ENCODE measurements at regions not wholly inside any gene's neighbourhood (a gene's known extent, or its start where the extent isn't known, plus 50 kb on each side); places are given as distances from the start of the nearest gene placed in this dataset.

- TF ChIP-seq CAMTA2 (CRISPR knock-in tag; IDR thresholded peaks at IDR 0.05; ENCODE audit: borderline replicate concordance): no peak
- TF ChIP-seq CBX1 (IDR thresholded peaks at IDR 0.05; ENCODE audit: low read depth): no peak
- no peak for TF ChIP-seq SNAI1 (CRISPR knock-in tag; IDR thresholded peaks at IDR 0.05; ENCODE audit: borderline replicate concordance)
- TF ChIP-seq TMF1 (CRISPR knock-in tag; IDR thresholded peaks at IDR 0.05; ENCODE audit: low read depth): no peak
- no peak for TF ChIP-seq ZNF121 (CRISPR knock-in tag; IDR thresholded peaks at IDR 0.05)
- TF ChIP-seq ZNF703 (CRISPR knock-in tag; IDR thresholded peaks at IDR 0.05; ENCODE audit: borderline replicate concordance): no peak
- no peak for TF ChIP-seq ZBTB49 (CRISPR knock-in tag; IDR thresholded peaks at IDR 0.05; ENCODE audit: borderline replicate concordance)
- no peak for TF ChIP-seq MTERF4 (CRISPR knock-in tag; IDR thresholded peaks at IDR 0.05)
- no peak for TF ChIP-seq ZNF564 (CRISPR knock-in tag; IDR thresholded peaks at IDR 0.05)
- no peak for TF ChIP-seq TP53 (CRISPR knock-in tag; conservative IDR thresholded peaks at IDR 0.05)
- no peak for TF ChIP-seq ELF1 (CRISPR knock-in tag; IDR thresholded peaks at IDR 0.05)
- no peak for TF ChIP-seq DR1 (CRISPR knock-in tag; IDR thresholded peaks at IDR 0.05)
Observed at GRCh38 chr17:77568540-77568939, 390.0 kb upstream of the TNRC6C start (continued).

All from HepG2 (cell line).